RPMI8226 (cell line): ENCODE measurements at regions not wholly inside any gene's neighbourhood (a gene's known extent, or its start where the extent isn't known, plus 50 kb on each side); places are given as distances from the start of the nearest gene placed in this dataset.
"Not testable (repeated sequence)": the region's sequence is repeated elsewhere in the genome, so short reads cannot be mapped to it uniquely, and the experiment has no call there.

Source experiments
- DNase-seq: peaks from one replicate; pipeline ENCODE4 v3.0.0-alpha.2; 2015

GRCh38 chr10:28449382-28449781 is 83.5 kb upstream of the WAC start:
- DNase-seq = no peak

GRCh38 chr10:28449926-28450325 is 83.0 kb upstream of the WAC start:
- DNase-seq = no peak

DNA sequence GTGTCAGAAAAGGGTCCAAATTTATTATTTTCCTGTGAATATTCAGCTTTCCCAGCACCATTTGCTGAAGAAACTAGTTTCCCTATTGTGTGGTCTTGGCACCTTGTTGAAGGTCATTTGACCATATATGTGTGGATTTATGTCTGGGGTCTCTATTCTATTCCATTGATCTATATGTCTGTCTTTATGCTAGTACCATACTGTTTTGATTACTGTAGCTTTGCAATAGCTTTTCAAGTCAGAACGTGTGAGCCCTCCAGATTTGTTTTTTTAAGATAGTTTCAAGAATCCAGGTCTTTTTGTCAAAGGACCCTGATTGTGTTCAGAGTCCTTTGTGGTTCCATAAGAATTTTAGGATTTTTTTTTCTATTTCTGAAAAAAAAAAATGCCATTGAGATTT is 79.0 kb upstream of the WAC start:
- no peak for DNase-seq

GRCh38 chr10:28457110-28457509 is 75.8 kb upstream of the WAC start:
- no peak for DNase-seq

DNA sequence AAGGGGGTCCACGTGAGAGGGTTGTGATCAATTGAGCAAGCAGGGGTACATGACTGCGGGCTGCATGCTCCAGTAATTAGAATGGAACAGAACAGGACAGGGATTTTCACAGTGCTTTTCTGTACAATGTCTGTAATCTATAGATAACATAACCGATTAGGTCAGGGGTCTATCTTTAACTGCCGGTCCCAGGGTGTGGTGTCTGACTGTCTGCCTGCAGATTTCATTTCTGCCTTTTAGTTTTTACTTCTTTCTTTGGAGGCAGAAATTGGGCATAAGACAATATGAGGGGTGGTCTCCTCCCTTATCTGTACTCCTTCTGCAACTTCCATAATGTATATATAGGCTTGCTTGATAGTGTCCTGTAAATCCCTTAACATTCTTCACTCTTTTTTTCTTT is 75.0 kb upstream of the WAC start:
- DNase-seq = not testable (repeated sequence)

DNA sequence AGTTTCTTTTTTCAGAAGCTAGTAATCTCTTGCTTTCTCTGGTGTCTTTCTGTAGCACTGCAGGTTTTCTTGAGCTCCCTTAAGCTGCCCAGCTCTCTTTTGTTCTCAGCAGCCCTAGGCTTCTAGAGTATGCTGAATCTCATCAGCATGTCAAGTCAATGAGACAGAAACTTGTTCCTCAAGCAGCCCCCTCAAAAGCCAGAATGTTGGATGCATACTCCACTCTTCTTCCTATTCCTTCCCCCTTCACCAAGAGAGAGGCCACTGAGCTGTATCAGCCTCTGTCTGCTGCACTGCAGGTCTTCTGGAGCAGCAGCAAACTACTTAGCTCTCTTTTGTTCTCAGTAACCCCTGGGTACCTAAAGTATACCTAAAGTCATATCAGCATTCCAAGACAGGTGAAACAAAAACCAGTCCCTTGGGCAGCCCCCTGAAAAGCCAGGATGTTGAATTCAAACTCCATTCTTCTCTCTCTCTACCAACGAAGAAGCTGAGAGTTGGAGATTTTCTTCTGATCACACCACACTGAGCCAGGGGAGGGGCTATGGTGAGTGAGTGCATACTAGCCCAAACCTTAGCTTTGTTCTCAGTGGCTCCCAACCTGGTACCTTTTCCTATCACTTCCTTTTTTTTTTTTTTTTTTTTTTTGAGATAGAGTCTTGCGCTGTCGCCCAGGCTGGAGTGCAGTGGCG is 73.3 kb upstream of the WAC start:
- DNase-seq = no peak

DNA sequence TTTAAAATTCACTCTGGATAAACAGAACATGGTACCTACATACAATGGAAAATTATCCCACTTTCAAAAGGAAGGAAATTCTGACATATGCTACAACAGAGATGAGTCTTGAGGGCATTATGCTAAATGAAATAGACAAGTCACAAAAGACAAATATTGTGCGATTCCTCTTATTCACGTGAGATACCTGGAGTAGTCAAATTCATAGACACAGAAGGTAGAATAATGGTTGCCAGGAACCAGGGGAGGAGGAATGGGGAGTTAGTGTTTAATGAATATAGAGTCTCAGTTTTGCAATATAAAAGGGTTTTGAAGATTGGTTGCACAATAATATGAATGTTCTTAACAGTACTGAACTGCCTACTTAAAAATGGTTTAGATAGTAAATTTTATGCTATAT is 69.8 kb upstream of the WAC start:
- DNase-seq = no peak

- no peak for DNase-seq
Measured at GRCh38 chr10:28463676-28464395, 69.1 kb upstream of the WAC start.

- DNase-seq = no peak
Measured at GRCh38 chr10:28467615-28468014, 65.3 kb upstream of the WAC start.

DNA sequence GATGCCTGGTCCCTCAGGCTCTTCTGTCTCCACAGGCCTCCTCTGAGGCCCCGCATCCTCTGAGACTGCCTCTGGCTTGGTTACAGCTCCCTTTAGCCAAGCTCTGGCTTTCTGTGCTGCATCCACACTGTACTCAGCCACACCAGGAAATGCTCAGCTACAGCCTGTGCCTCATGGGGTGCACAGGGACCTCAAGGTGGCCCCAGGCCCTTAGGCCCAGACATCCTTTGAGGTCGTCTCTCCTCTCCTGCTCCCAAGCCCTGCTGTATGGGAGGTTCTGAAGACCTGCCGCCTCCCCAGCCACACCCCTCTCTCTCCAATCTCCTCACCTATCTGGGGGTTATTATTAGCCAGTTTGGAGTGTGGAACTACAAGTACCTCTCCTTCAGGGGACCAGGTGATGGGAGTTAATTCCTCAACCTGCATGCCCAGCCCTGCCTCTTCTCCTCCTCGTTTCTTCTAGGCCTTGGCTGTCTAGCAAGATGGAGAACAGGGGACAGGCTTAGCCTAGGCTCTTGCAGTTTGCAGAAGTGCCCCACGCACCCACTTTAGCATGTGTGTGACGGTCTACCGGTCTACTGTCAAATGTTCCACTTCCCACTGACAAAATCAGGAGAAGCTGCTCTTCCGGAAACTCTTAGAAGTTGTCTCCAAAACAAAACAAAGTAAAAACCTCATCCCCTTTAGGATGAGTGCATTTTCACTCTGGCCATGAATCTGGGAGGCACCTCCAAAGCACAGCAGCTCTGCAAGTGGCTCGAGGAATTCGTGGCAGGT is 64.0 kb upstream of the WAC start:
- DNase-seq = no peak

- no peak for DNase-seq
Measured at GRCh38 chr10:28470873-28471651, 61.9 kb upstream of the WAC start.

DNA sequence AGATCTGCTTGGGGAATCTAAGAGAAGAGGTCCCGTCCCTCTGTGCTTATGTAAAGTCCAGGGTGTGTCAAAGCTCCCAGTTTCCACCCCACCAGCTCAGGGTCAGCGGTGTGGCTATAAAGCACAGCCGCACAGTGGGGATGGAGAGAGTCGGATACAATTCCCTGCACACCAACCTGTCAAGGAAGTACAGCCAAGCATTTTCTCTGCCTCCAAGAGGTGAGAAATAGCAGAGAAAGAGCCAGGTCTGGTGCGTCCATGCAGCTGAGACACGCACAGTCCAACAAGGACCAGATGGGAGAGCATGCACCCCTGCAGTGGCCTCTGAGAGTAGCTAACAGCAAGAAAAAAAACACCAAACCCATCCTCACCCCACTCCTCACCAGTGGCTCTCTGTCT is 61.3 kb upstream of the WAC start:
- no peak for DNase-seq

- DNase-seq = no peak
Measured at GRCh38 chr10:28478646-28479045, 54.3 kb upstream of the WAC start.

DNA sequence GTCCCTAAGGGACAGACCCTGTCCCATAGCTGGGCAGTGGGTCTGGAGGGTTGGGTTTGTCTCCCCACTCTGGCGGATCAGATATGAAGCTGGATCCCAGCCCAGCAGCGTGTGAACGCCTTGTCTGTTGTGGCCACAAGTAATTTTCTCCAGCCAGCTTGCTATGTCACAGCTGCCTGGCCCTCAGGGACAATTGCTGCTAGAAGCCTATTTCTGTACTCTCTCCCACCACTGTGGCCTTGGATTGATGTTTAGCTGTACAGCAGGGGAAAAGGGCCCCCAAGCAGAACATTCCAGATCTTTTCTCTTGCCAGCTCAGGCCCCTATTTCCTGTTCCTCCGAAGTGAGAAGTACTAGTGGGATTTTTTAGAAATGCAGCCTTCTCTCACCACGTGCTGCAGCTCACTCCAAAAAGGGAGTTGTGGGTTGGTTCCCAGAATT is 53.5 kb upstream of the WAC start:
- DNase-seq = no peak

DNA sequence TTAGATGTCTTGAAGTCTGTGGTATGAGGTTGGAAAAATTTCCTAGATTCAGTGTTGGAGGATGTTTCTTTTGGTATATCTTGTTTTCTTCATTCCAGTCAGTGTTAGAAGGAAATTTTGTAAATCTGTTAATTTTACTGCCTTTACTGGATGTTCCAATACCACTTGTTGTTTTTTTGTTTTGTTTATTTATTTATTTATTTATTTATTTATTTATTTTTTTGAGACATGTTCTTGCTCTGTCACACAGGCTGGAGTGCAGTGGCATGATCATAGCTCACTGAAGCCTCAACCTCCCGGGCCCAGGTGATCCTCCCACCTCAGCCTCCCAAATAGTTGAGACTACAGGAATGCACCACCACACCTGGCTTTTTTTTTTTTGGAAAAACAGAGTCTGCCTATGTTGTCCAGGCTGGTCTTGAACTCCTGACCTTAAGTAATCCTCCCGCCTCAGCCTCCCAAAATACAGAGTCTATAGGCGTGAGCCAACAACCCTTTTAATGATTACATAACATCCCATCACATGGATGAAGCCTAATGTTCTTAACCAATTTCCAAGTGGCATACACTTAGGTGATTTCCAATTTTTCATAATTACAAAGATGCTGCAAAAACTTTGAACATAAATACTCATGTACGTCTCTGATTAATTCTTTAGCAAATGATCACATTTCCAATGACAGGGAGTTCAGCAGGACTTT is 52.8 kb upstream of the WAC start:
- no peak for DNase-seq

- DNase-seq = no peak
Measured at GRCh38 chr10:28480628-28480965, 52.3 kb upstream of the WAC start.

DNA sequence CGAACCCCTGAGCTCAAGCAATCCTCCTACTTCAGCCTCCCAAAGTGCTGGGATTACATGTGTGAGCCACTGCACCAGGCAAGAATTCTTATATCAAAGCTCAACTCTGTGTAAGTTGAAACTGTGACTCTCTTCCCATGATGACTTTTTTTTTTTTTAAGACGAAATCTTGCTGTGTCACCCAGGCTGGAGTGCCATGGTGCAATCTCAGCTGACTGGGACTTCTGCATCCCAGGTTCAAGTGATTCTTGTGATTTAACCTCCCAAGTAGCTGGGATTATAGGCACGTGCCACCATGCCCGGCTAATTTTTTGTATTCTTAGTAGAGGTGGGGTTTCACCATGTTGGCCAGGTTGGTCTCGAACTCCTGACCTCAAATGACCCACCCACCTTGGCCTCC is 51.6 kb upstream of the WAC start:
- not testable (repeated sequence) for DNase-seq

DNA sequence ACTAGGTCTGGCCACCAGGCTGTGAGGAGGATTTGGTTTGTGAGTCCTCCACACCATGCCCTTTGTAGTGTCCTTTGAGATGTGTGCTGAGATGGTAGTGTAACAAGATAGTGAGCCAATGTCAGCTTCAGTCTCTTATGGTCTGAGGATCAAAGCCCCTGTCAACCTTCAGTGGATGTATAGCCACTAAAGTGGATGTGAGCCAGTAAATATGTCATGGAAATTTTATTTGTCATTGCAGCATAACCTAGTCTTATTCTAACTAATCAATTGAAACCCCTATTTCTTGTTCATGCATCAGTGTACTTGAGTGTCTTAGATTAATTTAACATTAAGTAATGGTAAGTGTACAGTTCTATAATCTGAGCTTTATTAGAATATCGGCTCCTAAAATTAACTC is 51.0 kb upstream of the WAC start:
- DNase-seq = no peak
